GM23338 (cell line): ENCODE measurements at regions not wholly inside any gene's neighbourhood (a gene's known extent, or its start where the extent isn't known, plus 50 kb on each side); places are given as distances from the start of the nearest gene placed in this dataset.

ENCODE experiments used
- ATAC-seq: fragments of 200-7000 bp; cut with Tn5 transposase; 3 replicates; pipeline ENCODE4 v1.9.1; 2020
- DNase-seq: peaks from one replicate; pipeline ENCODE4 v3.0.0-alpha.2; 2015; ENCODE audit warnings: low spot score
- H2AFZ ChIP-seq: fragments of 200-600 bp; sonication (generic); 2 replicates; pipeline ENCODE4 v1.8.0; 2016; ENCODE audit warnings: antibody characterized with exemption, mild to moderate bottlenecking, moderate library complexity
- H3F3A ChIP-seq: fragments of 200-600 bp; sonication (generic); replicated peaks from 2 replicates; pipeline ENCODE4 v1.8.0; 2017; ENCODE audit warnings: antibody characterized with exemption, mixed run types, low read depth
- H3K27ac ChIP-seq: fragments of 200-600 bp; sonication (generic); 2 replicates; pipeline ENCODE4 v1.6.1; 2016; ENCODE audit warnings: low read depth
- H3K27me3 ChIP-seq: fragments of 200-600 bp; sonication (generic); 2 replicates; pipeline ENCODE4 v1.8.0; 2016; ENCODE audit warnings: mild to moderate bottlenecking, mixed run types, moderate library complexity; ENCODE audit not compliant: insufficient read depth
- H3K36me3 ChIP-seq: fragments of 200-600 bp; sonication (generic); 2 replicates; pipeline ENCODE4 v1.8.0; 2016; ENCODE audit warnings: mild to moderate bottlenecking; ENCODE audit not compliant: insufficient read depth
- H3K4me1 ChIP-seq: fragments of 200-600 bp; sonication (generic); 2 replicates; pipeline ENCODE4 v1.8.0; 2016; ENCODE audit warnings: mild to moderate bottlenecking, moderate library complexity; ENCODE audit not compliant: insufficient read depth
- H3K4me2 ChIP-seq: fragments of 200-600 bp; sonication (generic); 2 replicates; pipeline ENCODE4 v1.7.1; 2017; ENCODE audit warnings: mixed run types
- H3K4me3 ChIP-seq: fragments of 200-600 bp; sonication (generic); 2 replicates; pipeline ENCODE4 v1.6.1; 2016; ENCODE audit warnings: mixed run types
- H3K79me2 ChIP-seq: fragments of 200-600 bp; sonication (generic); replicated peaks from 2 replicates; pipeline ENCODE4 v1.8.0; 2017; ENCODE audit warnings: mild to moderate bottlenecking; ENCODE audit not compliant: insufficient read depth
- H3K9me2 ChIP-seq: fragments of 200-600 bp; sonication (generic); 2 replicates; pipeline ENCODE4 v1.8.0; 2017; ENCODE audit not compliant: insufficient read depth
- H4K20me1 ChIP-seq: fragments of 200-600 bp; sonication (generic); replicated peaks from 2 replicates; pipeline ENCODE4 v1.8.0; 2017; ENCODE audit warnings: mild to moderate bottlenecking; ENCODE audit not compliant: insufficient read depth
- H3K27ac Mint-ChIP-seq: 2 replicates; pipeline ENCODE4 v1.8.0; 2020; ENCODE audit warnings: inconsistent platforms, mild to moderate bottlenecking, moderate library complexity, mixed read lengths
- H3K27me3 Mint-ChIP-seq: 3 replicates; pipeline ENCODE4 v1.8.0; 2022; ENCODE audit warnings: low read depth, mild to moderate bottlenecking, moderate library complexity, mixed read lengths, inconsistent platforms; ENCODE audit not compliant: insufficient read depth, poor library complexity
- H3K36me3 Mint-ChIP-seq: 3 replicates; pipeline ENCODE4 v1.8.0; 2021; ENCODE audit warnings: low read depth, mild to moderate bottlenecking, inconsistent platforms, moderate library complexity, mixed read lengths
- H3K4me1 Mint-ChIP-seq: 3 replicates; pipeline ENCODE4 v1.8.0; 2020; ENCODE audit warnings: mild to moderate bottlenecking, inconsistent platforms, mixed read lengths
- H3K4me3 Mint-ChIP-seq: 3 replicates; pipeline ENCODE4 v1.8.0; 2021; ENCODE audit warnings: moderate library complexity, mild to moderate bottlenecking, inconsistent platforms, mixed read lengths
- H3K9me3 Mint-ChIP-seq: 3 replicates; pipeline ENCODE4 v1.8.0; 2020; ENCODE audit warnings: moderate library complexity, mild to moderate bottlenecking, inconsistent platforms, mixed read lengths
- CREB1 ChIP-seq: fragments of 250-450 bp; sonication (Bioruptor Pico); IDR thresholded peaks from 2 replicates; pipeline ENCODE4 v1.5.0; 2020; ENCODE audit warnings: low read depth, mild to moderate bottlenecking, moderate library complexity
- CTCF ChIP-seq, 2 experiments: fragments of 200-600 bp in 1 of 2; sonication (generic) in 1 of 2; conservative IDR thresholded peaks; 2 replicates each; pipeline versions ENCODE4 v1.5.1 to v1.6.1; 2016 to 2017; ENCODE audit warnings: antibody characterized with exemption in 2 of 2, low read depth in 2 of 2, mild to moderate bottlenecking in 2 of 2, moderate library complexity in 1 of 2
- EZH2 ChIP-seq: fragments of 200-600 bp; sonication (generic); IDR thresholded peaks from one replicate; pipeline ENCODE4 v1.8.0; 2017; ENCODE audit warnings: antibody characterized with exemption, mild to moderate bottlenecking, low read depth; ENCODE audit not compliant: unreplicated experiment
- EZH2phosphoT487 ChIP-seq: fragments of 200-600 bp; sonication (generic); IDR thresholded peaks from one replicate; pipeline ENCODE4 v1.8.1; 2018; ENCODE audit warnings: antibody characterized with exemption; ENCODE audit not compliant: unreplicated experiment
- JUNB ChIP-seq: IDR thresholded peaks from one replicate; pipeline ENCODE4 v1.6.1; 2016; ENCODE audit warnings: antibody characterized with exemption; ENCODE audit not compliant: unreplicated experiment
- POLR2AphosphoS5 ChIP-seq: IDR thresholded peaks from 2 replicates; pipeline ENCODE4 v1.6.1; 2016; ENCODE audit warnings: antibody characterized with exemption, low read depth
- ZNF114 ChIP-seq: fragments of 250-450 bp; sonication (Bioruptor Pico); IDR thresholded peaks from 2 replicates; pipeline ENCODE4 v1.5.0; 2020; ENCODE audit warnings: mild to moderate bottlenecking, moderate library complexity
- ZNF462 ChIP-seq: fragments of 250-450 bp; sonication (Bioruptor Pico); IDR thresholded peaks from 2 replicates; pipeline ENCODE4 v1.5.0; 2020; ENCODE audit warnings: mild to moderate bottlenecking, moderate library complexity

GRCh38 chr13:39208636-39209035, 170.4 kb downstream of the NHLRC3 start (continued):
- no peak for TF ChIP-seq ZNF462 (CRISPR knock-in tag)
- TF ChIP-seq CREB1 (CRISPR knock-in tag) = no peak
- TF ChIP-seq EZH2phosphoT487 = no peak
- no peak for TF ChIP-seq JUNB
- no peak for TF ChIP-seq EZH2

- Histone ChIP-seq H3K4me3 (no peak overlapping the region), H3K4me2 (no peak overlapping the region), H3K4me1 (no peaks in the 10 kb centered on the region), H3F3A (no peaks in the 10 kb centered on the region), H3K36me3 (no peaks in the 10 kb centered on the region), H4K20me1 (peaks cover 3% of the 10 kb centered on the region; the same call in 1 of the 2 replicates), H3K27ac (no peak overlapping the region), H3K27me3 (no peaks in the 10 kb centered on the region), H3K79me2 (no peaks in the 10 kb centered on the region), H3K9me2 (no peaks in the 10 kb centered on the region; the same call in 1 of the 2 replicates), H2AFZ (no peak overlapping the region)
- TF ChIP-seq CREB1 (CRISPR knock-in tag) = no peak
- TF ChIP-seq CTCF (conservative IDR thresholded peaks at IDR 0.05; ENCODE audit: low read depth in 2 of 2) = no peak
- no peak for TF ChIP-seq ZNF114
- TF ChIP-seq JUNB = no peak
- TF ChIP-seq POLR2AphosphoS5 = no peak
- TF ChIP-seq EZH2phosphoT487 = no peak
- no peak overlapping the region for H3K27ac Mint-ChIP-seq
- H3K27me3 Mint-ChIP-seq = no peaks in the 10 kb centered on the region
- no peak overlapping the region for H3K4me3 Mint-ChIP-seq
- DNase-seq (no peak), ATAC-seq (no peak)
- H3K4me1 Mint-ChIP-seq = no peaks in the 10 kb centered on the region
- no peaks in the 10 kb centered on the region for H3K36me3 Mint-ChIP-seq
- H3K9me3 Mint-ChIP-seq = peaks cover 4% of the 10 kb centered on the region; the same call in 1 of the 3 replicates
Measured at GRCh38 chr13:39209731-39210531, 171.7 kb downstream of the NHLRC3 start.
